Bronchial epithelial cell (primary cell): ENCODE measurements at regions not wholly inside any gene's neighbourhood (a gene's known extent, or its start where the extent isn't known, plus 50 kb on each side); places are given as distances from the start of the nearest gene placed in this dataset.
"Not testable (repeated sequence)": the region's sequence is repeated elsewhere in the genome, so short reads cannot be mapped to it uniquely, and the experiment has no call there.

Experiments used
- DNase-seq: peaks from one replicate; pipeline ENCODE4 v3.0.0-alpha.2; 2010; ENCODE audit warnings: low read depth
- FAIRE-seq: peaks from 2 replicates; lab custom pipeline; 2011; peaks lifted over from hg19 to GRCh38; lab: Jason Lieb, UNC
- H3K27me3 ChIP-seq: 2 replicates; pipeline ENCODE4 v1.5.1; 2011; ENCODE audit warnings: low read length; ENCODE audit not compliant: control insufficient read depth, insufficient read depth
- H3K36me3 ChIP-seq: 2 replicates; pipeline ENCODE4 v1.5.1; 2011; ENCODE audit warnings: low read length; ENCODE audit not compliant: control insufficient read depth, insufficient read depth
- H3K4me3 ChIP-seq: 2 replicates; pipeline ENCODE4 v1.5.1; 2011; ENCODE audit warnings: mild to moderate bottlenecking, low read depth, low read length, control low read depth
- TF ChIP-seq, protein P1 (sequence below): IDR thresholded peaks from 2 replicates; pipeline ENCODE4 v1.5.1; 2011; ENCODE audit warnings: mild to moderate bottlenecking, moderate library complexity, low read length, control low read depth, inconsistent platforms; ENCODE audit not compliant: insufficient read depth, severe bottlenecking

DNA sequence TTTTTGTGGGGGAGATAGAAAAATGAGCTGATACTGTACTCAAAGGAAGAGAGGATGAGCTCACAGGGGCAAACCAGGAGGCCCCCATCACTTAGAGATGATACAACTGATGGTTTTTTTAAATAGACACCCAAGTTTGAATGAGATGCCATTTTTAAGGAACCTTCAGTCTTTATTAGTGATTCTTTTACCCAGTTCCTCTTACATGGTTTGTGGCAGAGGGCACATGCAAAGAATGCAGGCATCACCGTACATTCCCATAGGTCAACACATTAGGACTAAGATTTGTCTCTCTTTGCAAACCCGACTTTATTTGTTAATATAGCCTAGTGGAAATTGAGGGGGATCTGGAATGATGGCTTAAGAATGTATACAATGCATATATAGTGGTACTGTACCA is 250.9 kb downstream of the ASXL3 start:
- Histone ChIP-seq H3K27me3 (no peaks in the 10 kb centered on the region), H3K36me3 (no peaks in the 10 kb centered on the region), H3K4me3 (no peak overlapping the region)
- FAIRE-seq (no peak), DNase-seq (no peak)
- TF ChIP-seq, protein P1, sequence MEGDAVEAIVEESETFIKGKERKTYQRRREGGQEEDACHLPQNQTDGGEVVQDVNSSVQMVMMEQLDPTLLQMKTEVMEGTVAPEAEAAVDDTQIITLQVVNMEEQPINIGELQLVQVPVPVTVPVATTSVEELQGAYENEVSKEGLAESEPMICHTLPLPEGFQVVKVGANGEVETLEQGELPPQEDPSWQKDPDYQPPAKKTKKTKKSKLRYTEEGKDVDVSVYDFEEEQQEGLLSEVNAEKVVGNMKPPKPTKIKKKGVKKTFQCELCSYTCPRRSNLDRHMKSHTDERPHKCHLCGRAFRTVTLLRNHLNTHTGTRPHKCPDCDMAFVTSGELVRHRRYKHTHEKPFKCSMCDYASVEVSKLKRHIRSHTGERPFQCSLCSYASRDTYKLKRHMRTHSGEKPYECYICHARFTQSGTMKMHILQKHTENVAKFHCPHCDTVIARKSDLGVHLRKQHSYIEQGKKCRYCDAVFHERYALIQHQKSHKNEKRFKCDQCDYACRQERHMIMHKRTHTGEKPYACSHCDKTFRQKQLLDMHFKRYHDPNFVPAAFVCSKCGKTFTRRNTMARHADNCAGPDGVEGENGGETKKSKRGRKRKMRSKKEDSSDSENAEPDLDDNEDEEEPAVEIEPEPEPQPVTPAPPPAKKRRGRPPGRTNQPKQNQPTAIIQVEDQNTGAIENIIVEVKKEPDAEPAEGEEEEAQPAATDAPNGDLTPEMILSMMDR, result no peak

DNA sequence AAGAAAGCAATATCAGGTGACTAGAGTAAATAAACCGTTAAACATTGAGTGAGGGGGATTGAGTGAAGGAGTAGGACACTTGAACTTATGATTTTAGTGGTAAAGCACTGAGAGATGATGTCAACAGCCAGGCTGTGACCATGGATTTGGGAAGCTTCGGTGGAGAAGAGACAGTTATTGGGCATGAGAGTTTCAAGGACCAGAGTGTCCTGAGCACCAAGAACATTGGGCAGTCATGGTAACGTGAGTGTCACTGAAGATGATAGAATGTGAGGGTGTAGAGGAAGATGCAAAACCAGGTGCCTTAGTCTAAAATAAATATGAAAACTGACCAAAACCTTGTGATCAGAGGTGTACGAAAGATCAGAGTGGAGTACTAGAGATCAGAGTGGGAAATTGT is 248.1 kb downstream of the ASXL3 start:
- FAIRE-seq (no peak), DNase-seq (no peak)
- no peak overlapping the region for H3K4me3 ChIP-seq
- H3K36me3 ChIP-seq, result no peaks in the 10 kb centered on the region
- TF ChIP-seq, protein P1, result no peak
- no peaks in the 10 kb centered on the region for H3K27me3 ChIP-seq

DNA sequence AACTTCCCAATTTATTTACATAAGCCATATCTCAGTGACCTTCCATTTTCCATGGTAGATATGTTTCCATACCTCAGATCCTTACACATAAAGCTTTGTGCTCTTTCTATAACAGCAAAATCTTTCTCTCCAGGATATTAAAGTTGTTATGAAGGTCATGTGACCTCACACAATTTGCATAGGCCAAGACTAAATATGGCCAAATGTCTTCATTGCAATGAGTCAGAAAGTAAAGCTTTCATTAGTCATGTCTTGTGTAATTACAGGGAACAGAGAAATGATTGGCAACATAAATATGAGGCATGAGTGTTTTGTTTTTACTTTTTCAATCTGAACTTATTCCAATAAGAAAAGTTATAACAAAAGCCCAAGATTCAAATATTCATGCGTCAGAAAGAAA is 243.5 kb downstream of the ASXL3 start:
- H3K4me3 ChIP-seq, result no peak overlapping the region

DNA sequence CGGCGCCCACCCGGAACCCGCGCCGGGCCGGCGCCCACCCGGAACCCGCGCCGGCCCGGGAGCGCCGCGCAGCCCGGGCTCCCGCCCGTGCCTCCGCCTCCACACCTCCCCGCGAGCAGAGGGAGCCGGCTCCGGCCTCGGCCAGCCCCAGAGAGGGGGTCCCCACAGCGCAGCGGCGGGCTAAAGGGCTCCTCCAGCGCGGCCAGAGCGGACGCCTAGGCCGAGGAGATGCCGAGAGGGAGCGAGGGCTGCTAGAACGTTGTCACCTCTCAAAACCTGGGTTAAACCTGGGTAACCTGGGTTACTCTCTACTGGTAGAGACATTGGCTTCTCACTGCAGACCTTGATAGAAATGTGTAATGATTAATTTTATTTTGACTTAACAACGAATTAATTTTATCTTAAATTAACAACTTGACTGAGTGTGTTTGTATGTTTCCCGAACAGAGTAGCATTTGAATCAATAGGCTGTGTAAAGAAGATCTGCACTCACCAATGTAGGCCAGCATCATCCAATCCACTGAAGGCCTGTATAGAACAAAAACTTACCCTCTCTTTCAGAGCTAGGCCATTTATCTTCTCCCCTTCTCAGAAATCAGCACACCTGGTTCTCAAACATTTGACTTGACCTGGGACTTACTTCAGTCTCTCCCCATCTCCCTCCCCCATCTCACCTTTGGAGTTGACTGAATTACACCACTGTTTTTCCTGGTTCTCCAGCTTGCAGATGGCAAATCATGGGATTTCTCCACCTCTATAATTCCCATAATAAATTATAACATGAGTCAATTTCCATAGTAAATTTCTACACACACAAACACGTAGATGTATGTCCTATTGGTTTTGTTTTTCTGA is 242.7 kb downstream of the ASXL3 start:
- Histone ChIP-seq H3K4me3 (no peak overlapping the region), H3K27me3 (no peaks in the 10 kb centered on the region), H3K36me3 (no peaks in the 10 kb centered on the region)
- TF ChIP-seq, protein P1, result no peak
- no peak for DNase-seq
- FAIRE-seq, result peak; percentile 32

More for the DNA sequence above, 243.5 kb downstream of the ASXL3 start:
- Histone ChIP-seq H3K27me3 (no peaks in the 10 kb centered on the region), H3K36me3 (no peaks in the 10 kb centered on the region)
- TF ChIP-seq, protein P1, result no peak
- FAIRE-seq (no peak), DNase-seq (peak; percentile 96)

DNA sequence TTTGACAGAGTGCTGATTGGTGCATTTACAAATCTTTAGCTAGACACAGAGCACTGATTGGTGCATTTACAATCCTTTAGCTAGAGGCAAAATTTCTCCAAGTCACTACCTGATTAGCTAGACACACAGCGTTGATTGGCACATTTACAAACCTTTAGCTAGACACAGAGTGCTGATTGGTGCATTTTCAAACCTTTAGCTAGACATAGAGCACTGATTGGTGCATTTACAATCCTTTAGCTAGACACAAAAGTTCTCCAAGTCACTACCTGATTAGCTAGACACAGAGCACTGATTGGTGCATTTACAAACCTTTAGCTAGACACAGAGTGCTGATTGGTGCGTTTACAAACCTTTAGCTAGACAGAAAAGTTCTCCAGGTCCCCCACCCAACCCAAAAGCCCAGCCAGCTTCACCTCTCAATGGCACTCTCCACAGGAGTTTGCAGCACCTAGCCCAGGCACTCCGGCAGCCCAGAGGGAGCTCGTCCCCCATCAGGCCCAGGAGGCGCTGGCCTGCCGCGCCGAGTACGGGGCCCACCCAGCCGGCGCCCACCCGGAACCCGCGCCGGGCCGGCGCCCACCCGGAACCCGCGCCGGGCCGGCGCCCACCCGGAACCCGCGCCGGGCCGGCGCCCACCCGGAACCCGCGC is 241.8 kb downstream of the ASXL3 start:
- DNase-seq, H3K4me3 ChIP-seq, FAIRE-seq, H3K27me3 ChIP-seq, H3K36me3 ChIP-seq: not testable (repeated sequence)

DNA sequence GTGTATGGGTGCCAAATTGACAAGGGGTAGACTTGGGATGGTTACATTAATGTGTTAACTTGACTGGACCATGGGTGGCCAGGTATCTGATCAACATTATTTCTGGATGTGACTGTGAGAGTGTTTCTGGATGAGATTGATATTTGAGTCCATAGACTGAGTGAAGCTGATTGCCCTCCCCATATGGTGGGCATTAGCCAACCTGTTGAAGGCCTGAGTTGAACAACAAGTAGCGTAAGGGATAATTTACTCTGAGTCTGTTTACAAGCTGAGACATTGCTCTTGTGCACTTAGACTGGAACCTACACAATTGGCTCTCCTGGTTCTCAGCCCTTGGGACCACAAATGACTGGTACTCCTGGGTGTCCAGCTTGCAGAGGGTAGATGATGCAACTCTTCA is 240.1 kb downstream of the ASXL3 start:
- no peak for DNase-seq
- Histone ChIP-seq H3K4me3 (no peak overlapping the region), H3K36me3 (no peaks in the 10 kb centered on the region), H3K27me3 (no peaks in the 10 kb centered on the region)
- TF ChIP-seq, protein P1, result no peak
- FAIRE-seq, result no peak
